C4-2B (cell line): ENCODE measurements at regions not wholly inside any gene's neighbourhood (a gene's known extent, or its start where the extent isn't known, plus 50 kb on each side); places are given as distances from the start of the nearest gene placed in this dataset.

Experiments
- H3K27ac ChIP-seq: fragments of 450-650 bp; 2 replicates; pipeline ENCODE4 v1.5.1; 2017
- CTCF ChIP-seq: fragments of 450-650 bp; conservative IDR thresholded peaks from 2 replicates; pipeline ENCODE4 v1.5.1; 2017; ENCODE audit warnings: mild to moderate bottlenecking
- ZFX ChIP-seq: fragments of 450-650 bp; IDR thresholded peaks from 2 replicates; pipeline ENCODE4 v1.6.1; 2017

- TF ChIP-seq CTCF, result no peak
- no peak overlapping the region for H3K27ac ChIP-seq
Observed at GRCh38 chr7:131949659-131950058, 393.2 kb upstream of the PODXL start.

DNA sequence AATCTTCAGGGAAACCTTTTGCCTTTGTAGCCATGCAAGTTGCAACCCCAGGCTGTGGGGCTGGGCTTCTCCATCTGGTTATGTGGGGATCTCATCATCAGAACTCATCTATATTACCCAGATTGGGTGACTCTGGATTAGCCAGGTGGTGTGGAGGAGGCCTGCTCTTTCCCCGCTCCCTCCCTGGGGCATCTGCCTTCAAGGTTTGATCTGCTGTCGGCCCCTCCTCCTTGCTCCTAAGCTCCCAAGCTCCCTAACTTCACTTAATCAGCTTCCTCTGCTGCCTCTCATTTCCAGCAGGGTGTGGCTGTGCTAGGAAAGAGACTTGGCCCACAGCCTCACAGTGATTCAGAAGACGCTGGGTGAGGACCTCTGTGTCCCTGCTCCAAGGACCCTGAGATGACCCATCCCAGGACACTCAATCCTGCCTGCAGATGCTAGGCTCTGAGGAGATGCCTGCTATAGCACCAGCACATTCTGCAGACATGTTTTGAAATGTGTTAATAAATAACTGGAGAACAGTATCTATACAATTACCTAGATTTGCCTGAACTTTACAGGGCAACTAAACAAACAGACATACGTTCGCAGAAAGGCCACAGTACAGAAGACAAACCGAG, 392.1 kb upstream of the PODXL start:
- no peak for TF ChIP-seq CTCF
- TF ChIP-seq ZFX, result no peak
- H3K27ac ChIP-seq, result no peak overlapping the region

GRCh38 chr7:131947661-131948060, 391.2 kb upstream of the PODXL start:
- TF ChIP-seq CTCF (no peak), ZFX (no peak)
- H3K27ac ChIP-seq, result no peak overlapping the region

DNA sequence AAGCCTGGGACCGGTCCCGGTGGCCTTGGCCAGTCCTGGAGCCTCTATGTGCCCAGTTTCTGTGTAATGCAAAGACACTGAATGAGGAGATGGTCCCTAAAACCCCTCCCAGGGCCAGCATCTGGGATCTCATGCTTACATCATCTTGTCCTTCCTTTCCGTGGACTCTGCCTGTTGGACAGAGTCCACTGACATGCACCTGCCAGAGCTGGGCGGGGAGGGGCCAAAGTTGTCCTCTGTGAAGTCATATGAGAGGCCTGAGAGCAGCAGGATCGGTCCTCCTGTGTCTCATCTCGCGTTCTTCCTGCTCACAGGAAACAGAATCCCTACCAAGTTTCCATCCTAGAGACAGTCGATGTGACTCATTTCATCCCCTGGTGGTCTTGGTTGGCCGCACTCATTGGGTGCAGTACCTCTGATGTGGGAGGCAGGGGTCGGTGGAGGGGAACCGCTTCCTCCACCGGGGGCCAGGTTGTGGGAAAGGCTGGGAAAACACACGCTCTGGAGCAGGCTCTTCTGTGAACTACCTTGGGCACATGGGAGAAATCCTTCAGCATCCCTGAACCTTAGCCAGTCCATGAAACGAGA, 389.6 kb upstream of the PODXL start:
- no peak for TF ChIP-seq ZFX
- TF ChIP-seq CTCF, result no peak

DNA sequence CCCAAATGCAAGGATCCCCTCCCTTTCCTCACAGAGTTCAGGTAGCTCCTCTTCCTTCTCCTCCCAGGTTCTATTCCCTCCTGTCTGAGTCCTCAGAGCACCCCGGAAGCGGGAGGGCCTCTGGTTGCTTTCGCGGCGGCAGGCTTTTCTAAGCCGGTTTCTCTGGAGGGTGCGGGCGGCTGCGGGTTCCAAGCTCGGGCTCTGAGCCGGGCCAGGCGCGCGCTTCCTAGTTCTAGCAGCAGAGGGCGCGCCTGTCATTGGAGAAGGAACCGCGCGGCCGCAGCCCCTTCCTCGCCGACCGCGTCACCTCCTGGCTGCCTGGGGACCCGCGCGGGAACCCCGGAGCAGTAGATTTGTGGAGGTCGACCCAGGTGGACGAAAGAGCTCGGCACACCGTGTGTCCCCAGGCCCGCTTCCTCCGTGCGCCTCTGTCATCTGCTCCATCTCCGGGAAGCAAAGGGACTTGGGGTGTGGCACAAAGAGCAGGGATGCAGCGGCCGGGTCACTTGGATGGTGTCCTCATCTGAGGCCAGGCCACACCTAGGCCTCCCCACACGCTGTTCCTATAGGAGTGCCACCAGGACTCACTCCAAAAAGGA, 389.0 kb upstream of the PODXL start:
- no peak overlapping the region for H3K27ac ChIP-seq
- TF ChIP-seq CTCF (peak; percentile 100), ZFX (no peak)

More for the DNA sequence above, 389.6 kb upstream of the PODXL start:
- no peak overlapping the region for H3K27ac ChIP-seq

GRCh38 chr7:131944556-131945069, 388.2 kb upstream of the PODXL start:
- no peak overlapping the region for H3K27ac ChIP-seq
- TF ChIP-seq CTCF (no peak), ZFX (no peak)

- TF ChIP-seq ZFX, result no peak
- no peak for TF ChIP-seq CTCF
Observed at GRCh38 chr7:131943646-131944045, 387.2 kb upstream of the PODXL start.

More at GRCh38 chr7:131943646-131944045, 387.2 kb upstream of the PODXL start:
- H3K27ac ChIP-seq, result no peak overlapping the region
